ENCODE measurements at regions not wholly inside any gene's neighbourhood (a gene's known extent, or its start where the extent isn't known, plus 50 kb on each side); places are given as distances from the start of the nearest gene placed in this dataset.

DNA sequence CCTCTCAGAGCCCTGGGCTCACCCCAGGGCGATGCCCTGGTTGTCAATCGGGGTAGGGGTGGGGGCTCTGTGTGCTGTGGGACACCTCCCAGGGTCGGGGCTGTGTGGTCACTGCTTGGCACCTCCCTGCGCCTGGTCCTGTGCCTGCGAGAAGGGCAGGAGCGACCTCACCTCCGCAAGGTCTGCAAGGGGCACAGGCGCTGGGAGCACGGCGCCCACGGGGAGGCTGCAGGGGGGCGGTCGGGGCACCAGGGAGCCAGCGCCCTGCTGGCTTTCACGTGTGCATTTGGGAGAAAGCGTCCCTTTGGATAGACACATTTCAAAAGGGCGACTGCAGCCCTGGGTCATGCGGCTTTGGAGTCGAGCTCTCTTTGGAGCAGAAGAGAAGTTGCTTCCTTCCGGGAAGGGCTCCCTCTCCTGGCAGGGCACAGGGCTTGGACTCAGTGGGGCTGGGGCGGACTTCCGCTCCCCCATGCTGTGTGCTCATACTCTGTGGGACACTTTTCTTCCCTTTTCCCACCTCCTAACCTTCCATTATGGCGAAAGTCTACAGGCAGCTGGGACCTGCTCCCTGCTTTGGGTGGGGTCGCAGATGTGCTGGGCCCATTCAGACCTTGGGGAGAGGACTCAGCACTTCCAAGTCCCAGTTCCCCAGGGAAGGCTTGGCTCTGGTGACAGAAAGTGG, 52.9 kb upstream of the SLC28A3 start:
- no peak for DNase-seq

DNA sequence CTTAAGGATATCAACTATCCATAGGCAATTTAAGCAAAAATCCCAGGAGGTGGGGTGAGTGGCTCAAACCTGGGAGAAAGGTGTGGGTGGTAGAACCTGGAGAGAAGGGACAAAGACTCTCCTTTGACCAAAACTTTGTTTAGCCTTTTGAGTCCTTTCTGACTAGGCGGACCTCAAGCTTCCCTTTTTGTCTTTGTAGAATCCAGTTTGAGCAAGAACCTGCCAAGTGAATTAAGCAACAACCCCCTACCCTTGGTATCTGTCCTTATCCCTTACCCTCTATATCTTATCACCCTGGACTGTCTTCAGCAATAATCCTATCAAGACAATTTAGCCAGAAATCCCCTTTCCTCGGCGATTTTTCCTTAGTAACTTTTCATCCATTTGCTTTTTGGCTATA, 53.5 kb upstream of the SLC28A3 start:
- DNase-seq: no peak

DNA sequence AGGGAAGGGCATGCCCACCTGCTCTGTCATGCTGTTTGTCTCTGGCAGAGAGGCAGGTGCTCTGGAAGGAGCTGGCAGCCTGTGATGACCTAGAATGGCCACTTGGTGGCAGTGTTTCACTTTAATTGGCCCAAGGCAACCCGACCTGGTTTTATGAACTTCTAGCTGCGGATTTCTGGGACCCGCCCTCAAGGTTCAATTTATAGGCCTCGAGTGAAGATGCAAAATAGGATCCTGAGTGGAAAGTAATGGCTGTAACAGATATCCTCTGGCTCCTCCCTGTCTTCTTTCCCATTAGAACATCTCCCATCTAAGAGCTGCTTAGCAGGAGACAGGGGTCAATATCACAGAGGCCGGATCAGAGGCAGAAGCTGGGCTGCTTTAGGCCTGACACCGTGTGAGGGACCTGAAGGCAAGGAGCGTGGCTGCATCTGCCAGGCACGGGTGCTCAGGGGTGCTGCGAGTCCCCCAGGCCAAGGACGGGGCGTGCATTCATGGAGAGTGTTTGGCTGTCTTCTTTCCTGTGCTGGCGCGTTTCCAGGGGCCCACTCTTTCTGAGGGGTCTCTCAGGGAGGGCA, 56.7 kb upstream of the SLC28A3 start:
- DNase-seq: peak; percentile 52

DNA sequence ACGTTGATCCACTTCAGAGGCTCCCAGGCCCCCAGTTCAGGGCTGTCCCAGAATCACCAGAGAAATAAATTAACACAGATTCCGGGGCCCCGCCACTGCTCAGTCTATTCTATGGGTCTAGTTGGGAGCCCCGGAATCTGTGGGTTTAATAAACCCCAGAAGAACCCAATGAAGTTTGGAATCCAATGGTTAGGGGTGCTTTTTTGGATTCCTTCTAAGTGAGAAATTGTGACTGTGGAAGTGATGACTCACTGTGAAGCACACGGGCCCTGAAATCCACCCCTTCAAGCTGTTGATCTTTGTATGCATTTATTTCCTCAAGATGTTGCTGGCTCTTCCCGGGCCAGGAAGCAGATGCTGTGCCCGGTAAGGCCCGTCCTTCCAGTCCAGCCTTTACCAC, 57.3 kb upstream of the SLC28A3 start:
- no peak for DNase-seq

DNA sequence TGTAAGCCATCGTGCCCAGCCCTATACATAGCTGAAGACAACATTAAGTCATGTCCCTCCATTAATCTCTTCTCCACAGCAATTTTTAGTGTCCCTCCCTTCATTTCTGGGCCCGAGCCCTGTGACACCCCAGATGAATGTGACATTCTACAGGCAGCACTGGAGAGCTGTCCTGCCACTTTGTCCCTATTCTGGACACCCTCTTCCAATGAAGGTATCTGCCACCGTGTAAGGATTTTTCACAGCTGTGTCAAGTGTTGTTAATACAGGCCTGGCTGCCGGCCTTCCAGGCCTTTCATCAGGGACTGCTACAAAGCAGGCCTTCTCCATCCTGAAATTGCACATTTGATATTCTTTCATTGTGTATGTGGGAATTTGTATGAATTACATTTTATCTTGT, 62.0 kb upstream of the SLC28A3 start:
- DNase-seq: no peak

DNA sequence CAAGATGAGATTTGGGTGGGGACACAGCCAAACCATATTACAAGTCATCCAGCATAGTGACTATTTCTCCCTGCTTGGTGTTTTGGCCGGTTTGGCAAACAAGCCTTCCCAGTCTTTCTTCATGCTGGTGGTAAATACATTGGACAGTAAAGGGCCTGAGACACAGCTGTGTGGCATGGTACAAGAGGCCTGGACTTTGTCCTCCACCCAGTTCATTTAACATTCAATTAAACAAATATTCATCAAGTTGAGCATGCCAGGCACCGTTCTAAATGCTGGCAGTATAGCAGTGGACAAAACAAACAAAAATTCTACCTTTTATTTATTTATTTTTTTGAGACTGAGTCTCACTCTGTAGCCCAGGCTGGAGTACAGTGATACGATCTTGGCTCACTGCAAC, 62.7 kb upstream of the SLC28A3 start:
- DNase-seq: no peak

DNA sequence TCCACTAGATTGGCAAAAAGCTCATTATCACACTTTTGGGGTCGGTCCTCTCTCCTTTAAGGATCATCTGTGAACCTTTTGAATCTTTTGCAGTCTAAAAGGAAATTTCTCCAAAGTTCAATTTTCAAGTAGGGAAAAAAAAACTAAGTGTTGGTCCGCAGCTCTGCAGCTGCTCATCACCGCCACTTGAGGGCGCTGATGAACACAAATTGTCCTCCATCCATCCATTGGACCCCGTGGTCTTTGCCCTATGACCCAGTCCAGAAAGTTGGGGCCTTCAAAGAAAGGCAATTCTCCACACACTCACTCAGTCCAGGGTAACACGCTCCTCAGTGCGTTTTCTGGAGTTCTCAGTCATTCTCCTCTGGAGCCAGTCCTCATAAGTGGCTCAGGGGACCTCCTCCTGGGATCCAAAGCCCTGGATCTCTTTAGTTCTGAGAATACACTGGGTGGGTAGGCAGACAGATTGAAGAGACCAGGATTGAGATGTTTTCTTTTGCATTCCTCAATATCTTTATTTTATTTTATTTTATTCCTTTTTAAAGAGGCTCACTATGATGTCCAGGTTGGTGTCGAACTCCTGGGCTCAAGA, 63.6 kb upstream of the SLC28A3 start:
- no peak for DNase-seq

DNA sequence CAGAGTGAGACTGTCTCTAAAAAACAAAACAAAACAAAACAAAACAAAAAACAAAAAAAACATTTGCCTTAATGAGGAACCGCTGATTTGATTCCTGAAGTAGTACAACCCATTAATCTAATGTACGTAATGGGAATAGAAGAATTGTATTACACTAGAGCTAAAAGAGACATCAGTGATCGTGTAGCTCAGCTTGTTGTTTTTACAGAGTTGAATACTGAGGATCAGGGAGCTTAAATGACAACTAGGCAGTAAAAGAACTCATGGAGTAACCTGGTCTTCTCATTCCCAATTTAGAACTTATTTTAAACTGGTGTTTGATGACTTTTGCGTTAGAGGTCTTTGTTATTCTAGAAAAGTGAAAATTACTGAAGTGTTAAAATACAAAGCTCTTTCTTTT, 65.1 kb upstream of the SLC28A3 start:
- no peak for DNase-seq

DNA sequence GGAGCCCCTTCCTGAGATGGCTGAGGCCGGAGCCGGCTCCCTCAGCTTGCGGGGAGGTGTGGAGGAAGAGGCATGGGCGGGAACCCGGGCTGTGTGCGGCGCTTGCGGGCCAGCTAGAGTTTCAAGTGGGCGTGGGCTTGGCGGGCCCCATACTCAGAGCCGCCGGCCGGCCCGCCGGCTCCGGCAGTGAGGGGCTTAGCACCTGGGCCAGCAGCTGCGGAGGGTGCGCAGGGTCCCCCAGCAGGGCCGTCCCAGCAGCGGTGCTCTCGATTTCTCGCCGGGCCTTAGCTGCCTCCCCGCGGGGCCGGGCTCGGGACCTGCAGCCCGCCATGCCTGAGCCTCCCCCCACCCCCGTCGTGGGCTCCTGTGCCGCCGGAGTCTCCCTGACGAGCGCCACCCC, 67.9 kb upstream of the SLC28A3 start:
- no peak for DNase-seq

DNA sequence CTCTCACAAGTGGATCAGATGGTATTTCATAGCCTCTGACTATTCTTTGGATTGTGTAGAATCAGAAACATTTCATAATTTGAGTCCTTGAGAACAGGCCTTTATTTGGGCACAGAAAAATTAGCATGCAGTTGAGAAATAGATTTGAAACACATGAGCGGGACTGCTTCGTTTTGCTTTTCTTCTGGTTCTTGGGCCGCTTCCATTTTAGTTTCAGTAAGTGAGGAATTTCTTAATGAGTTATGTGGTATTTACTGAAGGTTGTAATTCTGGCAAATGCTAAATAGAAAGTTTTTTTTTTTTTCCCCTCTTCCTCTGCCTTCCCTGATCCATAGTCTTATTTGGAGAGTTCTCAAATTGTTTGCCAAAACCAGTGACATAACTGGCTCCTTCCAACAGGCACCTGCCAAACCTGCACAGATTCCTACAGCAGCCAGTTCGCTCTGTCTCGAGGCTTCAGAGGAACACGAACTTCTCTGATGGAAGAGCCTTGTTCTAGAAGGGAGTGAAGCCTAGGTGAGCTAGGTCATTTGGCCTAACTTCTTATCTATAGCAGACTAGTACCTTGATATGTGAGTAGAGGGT, 71.2 kb upstream of the SLC28A3 start:
- DNase-seq: no peak

DNA sequence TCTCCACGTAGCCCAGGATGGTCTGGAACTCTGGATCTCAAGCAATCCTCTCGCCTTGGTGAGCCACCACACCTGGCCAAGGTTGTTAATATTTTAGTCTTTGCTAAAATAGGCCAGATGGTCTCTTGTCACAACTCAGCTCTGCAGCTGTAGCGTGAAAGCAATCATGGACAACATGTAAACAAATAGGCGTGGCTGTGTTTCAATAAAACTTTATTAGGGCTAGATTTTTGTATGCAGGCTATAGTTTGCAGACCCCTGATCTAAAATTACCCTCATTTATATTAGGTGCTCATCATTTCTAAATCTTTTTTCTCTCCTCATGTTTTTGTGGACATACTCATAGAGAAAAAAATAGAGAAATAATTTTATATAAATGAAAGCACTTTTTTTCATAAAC, 72.1 kb upstream of the SLC28A3 start:
- no peak for DNase-seq

DNA sequence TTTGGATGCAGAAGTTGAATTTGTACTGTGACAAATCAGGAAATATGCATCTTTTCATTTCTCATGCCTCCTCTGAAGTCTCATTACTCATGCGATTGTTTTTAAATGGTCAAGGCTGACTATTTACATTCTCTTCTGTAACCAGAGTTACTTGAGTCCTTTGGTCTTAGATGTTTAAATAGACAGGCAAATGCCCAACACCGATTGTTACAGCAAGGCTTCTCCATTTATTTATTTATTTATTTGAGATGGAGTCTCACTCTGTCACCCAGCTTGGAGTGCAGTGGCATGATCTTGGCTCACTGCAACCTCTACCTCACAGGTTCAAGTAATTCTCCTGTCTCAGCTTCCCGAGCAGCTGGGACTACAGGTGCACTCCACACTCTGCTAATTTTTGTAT, 72.7 kb upstream of the SLC28A3 start:
- no peak for DNase-seq

DNA sequence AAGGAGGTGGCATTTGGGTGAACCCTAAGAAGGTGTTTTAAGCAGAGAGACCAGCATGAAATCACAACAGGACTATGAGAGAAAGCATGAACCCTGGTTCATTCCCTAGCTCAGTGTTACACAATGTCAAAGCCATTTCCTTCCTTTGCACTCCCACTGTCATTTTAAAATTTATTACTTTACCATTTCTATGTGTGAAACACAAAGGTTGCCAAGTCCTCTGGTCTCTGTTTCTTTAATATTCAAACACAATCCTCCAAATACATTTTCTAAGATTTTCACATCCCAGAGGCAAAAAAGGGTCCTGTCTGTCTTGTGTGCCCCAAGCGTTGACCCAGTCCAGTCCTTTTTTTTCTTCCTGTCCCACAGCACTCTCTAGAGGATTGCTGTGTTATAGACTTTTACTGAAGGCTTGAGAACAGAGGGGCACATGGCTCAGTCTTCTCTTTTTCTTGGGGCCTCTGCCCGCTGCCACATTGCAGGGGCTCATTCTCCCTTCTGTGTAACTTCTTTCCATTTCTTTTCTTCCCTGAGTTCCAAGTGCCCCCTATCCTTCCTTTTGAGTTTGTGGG, 78.6 kb upstream of the SLC28A3 start:
- DNase-seq: no peak

DNA sequence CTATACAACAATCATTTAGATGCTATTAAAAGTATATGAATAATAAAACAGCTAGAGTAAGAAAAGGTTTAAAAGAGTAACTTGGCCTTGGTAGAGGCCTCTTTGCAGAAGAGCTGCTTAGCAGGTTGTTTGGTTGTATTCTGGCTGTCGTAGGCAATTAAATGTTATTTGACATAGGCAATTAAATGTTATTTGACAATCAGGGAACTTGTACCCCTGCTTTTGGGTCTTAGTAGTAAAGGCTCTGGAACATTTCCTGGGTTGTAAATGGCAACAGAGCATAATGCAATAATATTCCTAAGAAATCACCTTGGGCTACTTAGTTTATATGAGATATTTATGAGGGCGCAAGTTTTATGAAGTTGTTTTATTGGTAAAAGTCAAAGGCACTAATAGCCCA, 84.4 kb upstream of the SLC28A3 start:
- DNase-seq: no peak

DNA sequence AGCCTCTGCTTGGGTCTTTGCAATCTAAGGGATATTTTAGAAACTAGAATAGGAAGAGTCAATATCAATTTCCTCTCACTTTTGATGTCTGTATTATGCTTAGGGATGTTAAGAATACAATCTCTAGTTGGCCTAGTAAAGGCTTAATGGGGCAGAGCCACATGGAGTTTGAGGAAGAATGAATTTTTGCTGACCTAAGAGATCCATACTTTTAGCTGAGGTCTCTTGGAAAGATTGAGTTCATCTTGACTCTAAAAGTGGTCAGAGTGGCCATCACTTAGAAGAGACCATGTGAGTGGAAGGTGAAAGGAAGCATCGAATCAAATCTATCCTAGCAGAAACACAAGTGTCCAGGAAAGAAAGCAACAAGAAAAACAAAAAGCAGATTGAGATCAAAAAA, 92.2 kb upstream of the SLC28A3 start:
- no peak for DNase-seq

DNA sequence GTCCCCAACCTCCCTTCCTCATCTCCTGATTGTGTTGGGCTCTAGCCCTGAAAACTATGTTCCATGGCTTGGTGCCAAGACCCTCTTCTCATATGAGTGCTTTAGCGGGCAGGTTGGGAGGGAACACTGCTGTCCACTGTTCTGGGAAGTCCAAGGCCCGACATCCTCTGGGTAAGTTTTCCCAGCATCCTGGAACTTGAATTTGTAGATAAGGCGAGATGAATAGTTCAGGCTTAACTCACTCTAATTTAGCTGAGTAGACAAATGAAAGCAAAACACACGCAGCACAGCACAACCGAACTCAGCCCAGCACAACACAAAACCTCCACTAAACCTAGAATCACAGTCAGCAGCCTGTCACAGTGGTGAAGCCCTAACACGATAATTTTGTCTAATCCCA, 95.3 kb upstream of the SLC28A3 start:
- DNase-seq: no peak

DNA sequence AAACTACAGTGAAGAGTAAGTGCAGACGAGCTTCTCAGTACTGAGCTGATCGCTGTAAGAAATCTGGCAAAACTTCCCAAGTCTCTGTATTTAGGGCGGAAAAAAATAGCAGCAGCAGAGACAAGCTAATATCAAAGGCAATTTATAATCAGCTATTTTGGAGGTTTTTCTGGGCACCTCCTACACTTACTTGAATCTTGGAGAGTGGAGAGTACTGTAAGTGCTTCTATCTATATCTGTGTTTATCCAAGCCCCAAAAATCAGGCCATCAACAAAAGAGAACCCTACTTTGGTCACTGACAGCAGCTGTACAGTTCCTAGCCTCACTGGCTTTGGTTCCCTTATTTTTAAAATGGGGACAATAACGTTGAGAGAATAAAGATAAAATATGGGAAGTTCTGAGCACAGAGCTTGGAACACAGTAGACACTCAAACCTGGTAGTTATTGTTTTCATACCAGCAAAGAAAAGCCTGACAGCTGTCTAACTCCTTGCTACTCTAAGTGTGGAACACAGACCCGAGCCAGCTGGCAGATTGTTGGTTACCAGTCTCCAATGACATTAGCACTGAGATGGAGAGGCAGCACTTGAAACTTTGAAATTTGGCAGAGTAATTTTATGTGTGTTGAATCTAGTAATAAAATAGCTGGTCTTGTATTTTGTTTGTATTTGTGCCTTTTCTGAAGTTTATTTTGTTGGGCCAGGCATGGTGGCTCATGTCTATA, 96.0 kb upstream of the SLC28A3 start:
- DNase-seq: no peak

DNA sequence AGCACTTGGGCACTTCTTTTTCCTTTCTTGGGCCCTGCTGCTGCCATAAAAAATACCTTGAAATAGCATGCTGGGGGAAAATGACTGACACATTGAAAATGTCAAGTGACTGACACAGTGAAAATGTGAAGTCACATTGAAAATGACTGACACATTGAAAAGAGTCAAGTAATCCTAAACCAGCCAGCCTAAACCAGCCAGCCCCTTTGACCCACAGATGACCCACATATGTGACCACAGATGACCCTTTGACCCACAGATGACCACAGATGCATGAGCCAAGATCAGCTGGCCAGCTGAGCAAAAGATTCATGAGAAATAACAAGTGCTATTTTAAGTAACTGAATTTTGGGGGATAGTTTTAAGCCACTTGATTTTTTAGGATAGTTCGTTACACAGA, 97.8 kb upstream of the SLC28A3 start:
- DNase-seq: no peak

DNA sequence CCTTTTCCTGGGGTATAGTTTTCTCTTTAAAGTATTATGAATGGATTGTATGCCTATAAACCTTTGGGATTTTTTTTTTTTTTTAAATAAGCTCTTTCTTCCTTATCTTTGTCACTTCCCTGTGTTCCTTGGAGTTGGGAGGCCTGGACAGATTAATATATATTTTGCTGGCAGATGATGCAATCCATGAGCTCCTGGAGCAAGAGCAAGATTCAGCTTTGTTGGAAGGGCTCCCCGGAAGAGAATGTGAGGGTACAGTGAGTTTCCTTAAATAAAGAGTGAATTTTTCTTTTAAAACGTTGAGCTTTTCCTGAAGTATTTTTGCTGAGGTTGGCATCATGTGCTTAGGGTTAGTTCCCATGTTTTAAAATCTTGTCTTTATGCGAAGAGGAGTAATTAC, 98.7 kb upstream of the SLC28A3 start:
- DNase-seq: no peak

DNA sequence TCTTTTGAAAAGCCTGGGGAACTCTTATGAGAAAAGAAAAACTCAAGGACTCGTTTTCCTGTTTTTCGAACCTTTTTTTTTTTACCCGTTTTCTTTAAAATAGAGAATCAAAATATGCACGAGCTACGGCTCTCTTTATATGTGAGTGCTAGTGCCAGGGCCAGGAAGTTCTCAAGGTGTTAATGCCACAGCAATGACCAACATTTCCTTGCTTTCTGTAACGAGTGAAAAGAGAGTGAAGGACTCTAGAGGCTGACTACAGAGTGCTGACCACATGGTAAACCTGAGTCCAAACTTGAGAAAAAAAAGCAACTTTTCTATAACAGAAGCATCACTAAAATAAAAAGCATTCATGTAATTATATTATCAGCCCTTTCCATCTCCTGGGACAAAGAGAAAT, 102.2 kb upstream of the SLC28A3 start:
- no peak for DNase-seq

DNA sequence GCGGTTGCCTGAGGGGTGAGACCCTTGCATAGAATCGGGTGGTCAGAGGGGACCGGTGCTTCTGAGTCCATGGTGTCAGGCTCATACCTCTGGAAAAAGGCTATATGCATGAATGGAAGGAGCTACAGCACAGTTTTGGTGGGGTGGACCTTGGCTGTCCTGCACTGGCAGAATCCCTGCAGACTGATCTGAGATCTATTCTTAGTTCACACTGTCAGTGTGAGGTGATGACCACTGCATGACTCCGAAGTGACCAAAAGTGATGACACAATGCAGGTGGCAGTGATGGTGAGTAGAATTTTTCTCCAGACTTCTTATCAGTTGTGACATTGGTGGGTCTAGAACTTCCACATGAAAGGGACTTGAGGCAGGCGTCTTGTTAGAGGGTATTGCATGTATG, 105.2 kb upstream of the SLC28A3 start:
- no peak for DNase-seq

DNA sequence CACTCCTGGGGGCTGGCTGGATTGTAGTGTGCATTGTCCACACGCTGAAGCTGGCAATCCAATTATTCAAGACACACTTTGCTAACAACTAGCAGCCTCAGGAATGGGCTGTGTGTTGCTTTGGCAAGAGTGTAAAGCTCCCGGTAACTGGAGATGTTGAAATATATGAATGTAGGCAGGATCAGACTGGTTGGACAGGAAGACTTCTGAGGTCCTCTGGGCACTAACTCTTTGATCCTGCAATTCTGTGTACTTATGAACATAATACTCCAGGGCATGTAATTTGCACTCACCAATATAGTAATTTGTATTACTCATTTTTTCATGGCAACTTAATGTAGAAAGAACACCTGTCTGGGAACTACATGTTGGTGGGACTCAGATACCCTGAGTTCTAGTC, 106.7 kb upstream of the SLC28A3 start:
- no peak for DNase-seq

DNA sequence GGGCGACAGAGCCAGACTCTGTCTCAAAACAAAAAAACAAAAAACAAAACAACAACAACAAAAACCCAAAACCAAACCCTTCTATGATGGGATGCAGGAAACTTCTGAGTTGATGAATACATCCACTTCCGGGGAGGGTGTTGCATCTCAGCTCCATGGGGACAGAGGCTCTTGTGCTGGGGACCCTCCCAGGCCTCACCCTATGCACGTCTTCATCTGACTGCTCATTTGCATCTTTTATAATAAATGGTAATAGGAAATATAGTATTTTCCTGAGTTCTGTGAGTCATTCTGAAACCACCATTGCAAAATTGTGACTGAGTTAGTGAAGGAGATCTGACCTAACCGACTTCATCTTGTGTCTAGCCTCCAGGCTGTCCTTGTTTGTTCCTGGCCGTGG, 109.5 kb upstream of the SLC28A3 start:
- no peak for DNase-seq

DNA sequence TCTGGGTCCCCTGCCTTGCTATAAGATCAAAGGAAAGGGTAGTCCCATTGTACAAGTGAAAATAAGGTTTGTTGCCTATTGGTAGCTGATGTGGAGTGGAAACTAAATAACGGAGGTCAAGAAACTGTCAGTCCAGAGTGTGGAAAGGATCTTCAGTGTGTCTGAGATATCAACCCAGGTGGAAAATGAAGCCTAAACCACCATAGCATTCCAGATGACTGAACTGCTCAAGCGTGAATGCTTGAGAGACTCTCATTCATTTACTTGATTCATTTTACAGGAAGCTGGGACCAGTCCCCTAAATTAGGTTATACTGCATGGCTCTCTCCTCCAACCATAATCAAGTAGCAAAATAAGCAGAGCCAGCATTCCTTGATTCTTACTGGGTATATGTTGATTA, 116.0 kb upstream of the SLC28A3 start:
- DNase-seq: no peak

All from CD4-positive, alpha-beta T cell treated with Interleukin-15 for 1 hour (primary cell).